ENCODE measurements at regions not wholly inside any gene's neighbourhood (a gene's known extent, or its start where the extent isn't known, plus 50 kb on each side); places are given as distances from the start of the nearest gene placed in this dataset.

DNA sequence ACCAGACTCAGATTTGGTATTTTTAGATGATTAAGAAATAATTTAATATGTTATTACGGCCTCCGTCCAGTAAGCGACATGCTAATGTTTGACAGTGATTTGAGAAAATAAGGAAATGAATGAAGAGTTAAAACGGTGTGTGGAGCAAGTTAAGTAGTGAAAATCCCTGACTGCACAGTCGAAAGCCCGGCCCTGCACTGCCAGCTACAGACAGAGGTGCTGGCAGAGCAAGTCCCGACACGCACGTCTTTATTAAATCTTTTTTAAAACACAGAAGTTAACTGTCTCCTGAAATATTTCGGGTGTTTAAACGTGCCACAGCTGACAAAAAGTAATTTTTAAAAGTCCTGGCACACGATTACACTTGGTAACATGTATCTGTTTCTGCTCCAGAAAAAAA, 293.4 kb upstream of the RNF32 start:
- TF ChIP-seq JUN (IDR thresholded peaks at IDR 0.05; ENCODE audit: borderline replicate concordance, insufficient read depth, insufficient read length, low read depth): no peak
- TF ChIP-seq CTCF (IDR thresholded peaks at IDR 0.05; ENCODE audit: extremely low read depth in 1 of 2, insufficient read depth in 1 of 2, low read depth in 1 of 2, low read length in 2 of 2): no peak
- TF ChIP-seq EZH2 (IDR thresholded peaks at IDR 0.05; ENCODE audit: borderline replicate concordance, low read depth, low read length, severe bottlenecking): no peak
